ENCODE measurements at regions not wholly inside any gene's neighbourhood (a gene's known extent, or its start where the extent isn't known, plus 50 kb on each side); places are given as distances from the start of the nearest gene placed in this dataset.
A peak's percentile ranks its signal among the peaks of the same experiment; 100 is the strongest.

DNA sequence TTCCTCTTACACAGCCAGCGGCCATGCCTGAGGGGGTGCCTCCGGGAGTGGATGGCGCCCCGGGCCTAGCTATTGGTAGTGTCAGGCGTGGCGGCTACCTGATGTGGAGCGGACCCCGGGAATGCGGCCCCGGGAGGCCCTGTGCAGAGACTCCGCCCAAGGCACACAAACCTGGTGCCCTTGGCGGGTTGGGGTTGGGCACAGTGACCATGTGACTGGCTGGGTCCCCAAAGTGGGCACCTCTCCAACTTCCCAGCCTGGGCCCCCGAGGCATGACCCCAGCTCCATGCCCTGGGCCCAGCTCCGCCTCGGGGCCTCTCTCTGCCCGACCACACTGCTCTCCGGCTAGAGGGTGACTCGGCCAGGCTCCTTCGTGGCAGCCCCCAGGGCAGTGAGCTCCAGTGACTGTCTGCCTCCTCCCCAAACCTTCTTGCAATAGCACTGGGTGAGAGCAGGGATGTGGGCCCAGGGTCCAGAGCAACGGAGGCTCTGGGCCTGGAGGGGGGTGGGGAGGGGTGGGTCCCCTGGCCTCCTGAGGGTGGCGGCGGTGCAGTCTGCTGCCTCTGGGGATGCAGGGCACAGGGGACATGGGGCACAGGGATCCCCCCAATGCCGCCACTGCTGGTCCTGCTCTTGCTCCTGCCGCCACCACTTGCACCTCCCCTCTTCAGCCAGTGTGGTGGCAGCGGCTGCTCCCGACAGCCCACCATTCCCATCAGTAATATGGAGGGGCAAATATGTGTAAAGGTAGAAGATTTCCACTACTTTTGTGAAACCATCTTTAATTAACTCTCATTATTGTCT, 942.9 kb upstream of the EPHA7 start:
- no peak for FAIRE-seq

DNA sequence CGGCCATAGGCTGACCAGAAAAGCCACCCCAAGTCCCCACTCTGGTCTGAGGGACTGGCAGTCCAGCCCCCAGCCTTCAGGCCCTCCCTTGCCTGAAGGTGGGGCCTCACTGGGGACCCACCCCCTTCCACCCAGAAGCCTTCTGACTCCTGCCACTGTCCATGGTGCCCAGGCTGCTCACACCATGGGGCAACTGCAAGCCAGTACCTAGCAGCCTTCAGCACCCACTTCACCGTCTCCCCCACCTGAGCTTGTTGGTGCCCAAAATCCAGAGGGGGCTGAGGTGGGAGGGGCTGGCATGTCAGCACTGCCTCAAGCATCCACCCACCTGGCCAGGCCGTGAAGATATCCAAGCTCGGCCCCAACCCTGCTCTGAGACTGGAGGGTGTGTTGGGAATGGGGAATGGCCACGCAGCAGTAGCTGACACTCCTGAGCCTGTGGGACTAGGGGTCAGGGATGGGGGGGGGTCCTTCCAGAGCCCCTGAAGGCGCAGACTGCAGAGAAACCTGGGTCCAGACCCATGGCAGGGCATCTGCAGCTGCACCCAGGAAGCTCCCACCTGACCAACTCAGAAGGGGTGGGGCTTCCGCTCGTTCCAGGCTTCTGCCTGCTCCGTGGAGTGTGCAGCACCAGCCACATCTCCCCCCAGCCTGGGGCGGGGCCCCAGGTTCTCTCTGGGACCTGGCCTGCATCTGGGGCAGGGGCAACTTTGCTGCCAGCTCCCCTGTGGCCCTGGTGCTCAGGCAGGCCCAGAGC, 942.1 kb upstream of the EPHA7 start:
- no peak for FAIRE-seq

DNA sequence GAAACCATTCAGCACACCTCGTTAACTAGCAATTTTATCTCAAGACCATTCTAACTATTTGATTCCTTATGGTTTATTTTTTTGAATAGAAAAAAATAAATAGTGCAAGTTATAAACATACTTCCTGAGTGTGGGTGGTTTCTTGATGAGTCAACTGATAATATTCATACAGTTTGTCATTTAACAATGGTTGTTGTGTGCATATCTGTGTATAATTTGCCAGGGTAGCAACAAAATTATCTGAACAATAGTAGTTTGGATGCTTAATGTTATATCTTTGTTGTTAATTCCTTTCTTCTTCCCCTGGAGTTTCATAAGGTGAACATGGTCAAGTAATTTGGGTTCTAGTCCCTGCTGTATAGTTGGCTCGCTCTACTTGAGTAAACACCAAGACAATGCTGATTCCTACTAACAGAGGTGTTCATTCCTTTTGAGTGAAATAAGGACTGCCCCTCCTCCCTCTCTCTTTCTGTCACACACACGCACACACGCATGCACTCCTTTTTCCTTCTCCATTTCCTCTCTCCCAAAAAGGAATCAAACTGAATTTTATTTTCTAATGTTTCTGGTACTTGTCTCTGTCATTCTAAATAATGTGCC, 938.1 kb upstream of the EPHA7 start:
- FAIRE-seq, result no peak

DNA sequence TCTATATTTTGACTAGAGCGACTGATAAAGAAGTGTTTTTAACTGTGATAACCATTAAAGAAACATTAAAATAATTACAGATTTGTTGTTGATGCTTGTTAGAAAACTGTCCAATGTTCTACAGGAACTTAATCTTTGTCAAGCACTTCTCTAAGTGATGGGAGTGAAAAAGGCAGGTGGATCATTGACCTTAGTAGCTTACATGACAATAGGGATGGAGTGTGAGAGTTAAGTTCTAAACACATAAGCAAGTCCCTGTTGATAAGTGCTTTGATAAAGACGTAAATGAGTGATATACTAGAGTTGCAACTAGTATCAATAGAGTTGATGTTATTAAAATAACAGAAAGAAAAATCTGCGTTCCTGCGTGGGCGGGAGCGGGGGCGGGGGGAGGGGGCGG, 931.5 kb upstream of the EPHA7 start:
- FAIRE-seq, result no peak

DNA sequence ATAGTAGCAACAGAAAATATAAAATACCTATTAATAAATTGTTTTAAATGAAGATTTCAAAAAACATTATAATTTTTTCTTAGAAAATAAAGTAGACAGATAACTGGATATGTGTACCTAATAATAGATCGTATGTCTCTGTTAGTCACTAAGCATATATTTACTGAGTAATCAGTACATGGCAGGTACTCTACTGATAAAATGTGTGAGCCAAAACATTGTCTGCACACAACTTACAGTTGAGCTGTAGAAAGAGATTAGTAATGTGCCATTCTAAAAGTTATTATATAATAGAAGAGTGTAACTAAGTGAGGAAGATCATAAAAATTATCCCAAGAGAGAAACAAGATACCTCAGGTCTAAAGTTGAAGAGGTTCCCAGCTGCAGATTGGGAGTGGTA, 929.9 kb upstream of the EPHA7 start:
- FAIRE-seq, result peak; percentile 57

DNA sequence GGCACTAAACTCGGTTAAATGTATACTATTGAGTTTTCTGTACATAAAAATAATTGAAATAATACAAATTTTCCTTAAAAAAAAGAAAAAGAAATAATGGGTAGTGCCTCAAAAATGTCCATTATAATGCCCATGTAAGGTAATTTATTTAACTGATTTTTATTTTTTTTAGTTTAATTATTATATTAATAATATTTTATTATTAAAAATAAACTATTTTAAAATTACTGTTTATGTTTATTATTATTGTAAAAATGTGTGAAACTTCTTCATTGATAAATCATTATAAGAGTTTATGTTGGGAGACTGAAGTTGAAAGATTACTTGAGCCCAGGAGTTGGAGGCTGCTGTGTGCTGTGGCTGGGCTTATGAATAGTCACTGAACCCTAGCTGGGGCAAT, 925.5 kb upstream of the EPHA7 start:
- peak; percentile 85 for FAIRE-seq

DNA sequence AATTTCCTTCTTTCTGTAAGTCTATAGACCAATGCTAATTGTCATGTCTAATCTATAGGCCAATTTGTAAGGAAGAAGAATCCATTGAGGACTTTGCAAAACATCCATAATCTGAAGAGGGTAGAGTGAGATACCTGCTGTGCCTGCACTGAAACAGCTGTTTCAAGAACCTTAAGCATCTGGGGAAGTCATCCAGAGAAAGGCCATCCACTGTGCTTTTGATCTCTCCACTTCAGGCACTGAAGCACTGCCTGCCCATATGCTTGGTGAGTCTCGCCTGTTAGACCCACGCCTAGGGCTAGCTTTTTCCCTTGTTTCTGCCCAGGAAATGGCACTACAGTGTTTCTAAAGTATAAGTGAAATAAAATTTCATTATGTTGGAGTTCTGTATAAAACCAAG, 921.8 kb upstream of the EPHA7 start:
- FAIRE-seq, result no peak

DNA sequence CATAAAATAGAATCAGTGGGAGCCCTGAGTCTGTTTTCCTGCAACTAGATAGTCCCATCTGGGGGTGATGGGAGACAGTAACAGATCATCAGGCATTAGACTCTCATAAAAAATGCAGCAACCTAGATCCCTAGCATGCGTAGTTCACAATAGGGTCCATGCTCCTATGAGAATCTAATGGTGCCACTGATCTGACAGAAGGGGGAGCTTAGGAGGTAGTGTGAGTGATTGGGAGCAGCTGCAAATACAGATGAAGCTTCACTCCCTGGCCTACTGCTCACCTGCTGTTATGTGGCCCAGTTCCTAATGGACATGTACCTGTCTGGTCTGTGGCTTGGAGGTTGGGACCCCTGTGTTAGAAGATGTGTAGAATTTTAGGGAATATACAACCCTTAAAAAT, 904.5 kb upstream of the EPHA7 start:
- no peak for FAIRE-seq

DNA sequence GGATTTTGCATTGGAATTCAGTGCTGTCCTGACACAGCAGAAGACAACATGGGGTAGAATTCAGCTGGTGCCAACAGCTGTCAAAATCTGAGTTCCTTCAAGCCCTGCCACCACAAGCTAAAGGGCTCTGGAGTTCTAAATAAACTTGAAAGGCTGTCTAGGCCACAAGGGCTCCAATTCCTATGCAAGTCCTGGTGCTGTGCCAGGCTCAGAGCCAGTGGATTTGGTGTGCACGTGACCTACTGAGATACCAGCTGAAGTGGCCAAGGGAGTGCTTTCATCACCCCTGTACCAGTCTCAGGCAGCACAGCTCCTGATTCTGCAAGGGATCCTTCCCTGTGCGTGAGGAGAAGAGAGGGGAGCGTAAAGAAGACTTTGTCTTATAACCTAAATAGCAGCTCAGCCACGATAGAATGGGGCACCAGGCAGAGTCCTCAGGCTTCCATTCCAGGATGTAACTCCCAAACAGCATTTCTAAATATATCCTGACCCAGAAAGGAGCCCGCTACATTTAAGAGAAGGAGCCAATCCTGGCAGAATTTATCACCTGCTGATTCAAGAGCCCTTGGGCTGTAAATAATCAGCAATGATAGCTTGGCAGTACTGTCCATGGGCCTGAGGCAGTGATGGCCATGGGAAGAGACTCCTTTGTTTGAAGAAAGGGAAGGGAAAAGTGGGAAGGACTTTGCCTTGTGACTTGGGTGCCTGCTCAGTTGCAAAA, 881.2 kb upstream of the EPHA7 start:
- no peak for FAIRE-seq

DNA sequence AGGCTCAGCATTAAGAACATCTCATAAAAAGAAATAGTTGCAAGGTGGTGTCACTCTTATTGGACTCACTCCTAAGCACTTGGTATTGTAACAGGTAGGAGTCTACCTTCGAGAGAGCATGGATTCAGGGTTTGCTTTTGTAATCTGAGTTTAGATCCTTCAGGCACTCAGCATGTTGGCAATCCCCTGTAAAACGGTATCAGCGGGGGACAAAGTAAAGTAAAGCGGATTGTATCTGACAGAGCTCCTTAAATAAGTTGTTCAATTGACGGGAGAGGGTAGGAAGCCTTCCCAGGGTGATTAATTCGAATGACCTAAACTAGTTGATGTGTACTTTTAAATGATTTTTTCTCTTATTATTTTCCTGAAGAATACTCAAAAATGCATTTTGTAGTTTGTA, 869.8 kb upstream of the EPHA7 start:
- FAIRE-seq, result no peak

DNA sequence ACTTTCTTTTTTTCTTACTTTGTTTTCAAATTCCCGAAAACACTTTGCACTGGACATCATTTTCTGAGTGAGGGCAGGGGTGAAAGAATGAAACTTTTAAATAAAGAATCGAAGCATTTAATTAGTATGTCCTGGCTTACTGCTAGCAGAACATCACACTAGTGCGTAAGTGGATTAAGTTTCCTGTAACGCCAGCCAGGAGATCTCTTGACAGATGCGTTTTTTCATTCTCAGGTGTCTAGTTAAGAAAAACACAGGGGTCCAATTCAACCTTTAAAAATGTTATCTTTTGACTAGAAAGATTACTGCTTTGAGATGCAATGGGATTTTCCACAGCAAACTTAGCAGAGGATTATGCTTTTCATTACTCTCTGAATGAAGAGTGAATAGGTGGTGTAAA, 858.8 kb upstream of the EPHA7 start:
- FAIRE-seq, result no peak

DNA sequence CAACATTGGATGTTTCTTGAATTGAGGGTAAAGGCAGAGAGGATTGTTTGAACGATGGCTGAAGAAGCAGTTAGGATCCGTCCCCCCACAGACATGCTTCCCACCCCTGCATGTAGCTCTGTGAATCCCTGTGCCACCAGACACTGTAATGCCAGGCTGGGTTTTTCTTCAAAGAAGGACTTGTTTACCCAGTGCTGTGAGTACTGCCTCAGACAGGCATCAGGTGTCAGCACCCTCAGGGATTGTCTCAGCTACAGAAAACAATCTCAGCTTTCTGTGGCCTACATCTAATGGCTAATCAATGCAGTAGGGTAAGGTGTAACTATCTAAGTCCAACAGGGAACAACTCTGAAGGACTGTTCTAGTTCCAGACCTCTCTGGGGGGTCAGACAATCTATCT, 853.0 kb upstream of the EPHA7 start:
- FAIRE-seq, result no peak

DNA sequence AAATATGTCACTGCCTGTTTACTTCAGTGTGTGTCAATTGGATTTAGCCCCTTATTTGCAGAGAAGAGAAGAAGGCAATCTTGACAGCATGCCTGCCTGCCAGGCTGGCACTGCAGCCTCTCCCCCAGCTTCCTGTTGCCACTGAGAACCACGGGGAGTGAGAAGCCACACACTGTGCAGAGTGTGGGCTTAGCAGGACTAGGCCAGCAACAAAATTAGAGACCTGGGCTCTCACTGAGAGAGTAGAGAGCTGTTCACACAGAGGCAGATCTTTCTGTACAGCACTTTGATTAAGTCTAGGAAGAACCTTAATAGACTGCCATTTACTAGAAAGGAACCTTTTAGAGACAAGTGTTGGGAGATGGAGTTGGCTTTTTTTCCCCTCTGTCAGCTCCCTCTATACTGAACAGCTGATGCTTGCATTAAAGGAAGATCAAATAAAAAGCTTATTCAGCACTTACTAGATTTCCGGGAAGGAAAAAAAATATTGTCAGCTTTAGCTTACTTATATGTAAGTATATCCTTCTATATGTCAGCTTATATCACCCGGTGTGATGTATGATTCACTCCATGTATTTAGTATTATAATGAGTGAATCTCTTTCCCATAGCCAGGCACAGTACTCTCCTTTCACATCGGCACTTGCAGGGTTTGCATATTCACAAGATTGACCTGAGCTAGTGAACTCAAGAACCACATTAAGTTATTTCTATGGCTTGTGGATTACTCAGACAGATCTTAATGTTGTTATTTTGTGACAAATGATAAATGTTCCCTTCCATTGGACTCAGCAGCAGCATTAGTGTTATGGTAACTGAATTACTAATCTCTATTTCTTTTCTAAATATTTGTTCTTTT, 851.0 kb upstream of the EPHA7 start:
- no peak for FAIRE-seq

DNA sequence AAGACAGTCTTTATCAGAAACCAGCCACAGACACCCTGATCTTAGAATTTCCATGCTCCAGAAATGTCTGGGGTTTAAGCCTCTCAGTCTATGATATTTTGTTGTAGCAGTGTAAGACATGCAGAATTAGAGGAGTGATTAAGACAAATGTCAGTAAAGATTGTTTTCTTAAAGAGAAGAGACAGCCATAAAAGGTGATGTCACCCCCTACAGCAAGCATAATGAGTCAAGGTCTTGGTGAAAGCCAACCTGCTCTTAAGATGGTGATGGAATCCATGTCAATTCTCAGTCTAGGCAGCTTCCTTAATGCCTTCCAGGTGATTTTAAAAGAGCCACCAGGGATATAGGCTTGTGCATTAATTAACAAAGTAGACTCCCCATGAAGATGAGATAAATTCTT, 849.9 kb upstream of the EPHA7 start:
- FAIRE-seq, result no peak

DNA sequence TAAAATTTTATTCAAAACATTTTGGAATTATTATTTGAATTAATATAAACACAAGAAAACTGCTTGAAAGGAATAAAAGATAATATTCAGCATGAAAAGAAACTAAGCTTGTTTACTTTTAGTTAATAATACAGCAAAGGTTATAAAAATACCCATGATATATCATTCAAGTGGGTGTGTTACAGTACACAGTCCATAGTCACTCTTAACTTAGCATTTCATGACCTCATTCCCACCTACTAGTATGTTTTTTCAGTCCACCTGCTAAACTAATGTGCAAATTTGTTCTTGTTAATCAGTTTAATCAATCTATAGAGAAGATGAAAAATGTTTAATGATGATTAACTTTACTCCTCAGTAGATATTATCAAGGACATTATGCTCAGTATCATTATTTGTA, 841.4 kb upstream of the EPHA7 start:
- no peak for FAIRE-seq

DNA sequence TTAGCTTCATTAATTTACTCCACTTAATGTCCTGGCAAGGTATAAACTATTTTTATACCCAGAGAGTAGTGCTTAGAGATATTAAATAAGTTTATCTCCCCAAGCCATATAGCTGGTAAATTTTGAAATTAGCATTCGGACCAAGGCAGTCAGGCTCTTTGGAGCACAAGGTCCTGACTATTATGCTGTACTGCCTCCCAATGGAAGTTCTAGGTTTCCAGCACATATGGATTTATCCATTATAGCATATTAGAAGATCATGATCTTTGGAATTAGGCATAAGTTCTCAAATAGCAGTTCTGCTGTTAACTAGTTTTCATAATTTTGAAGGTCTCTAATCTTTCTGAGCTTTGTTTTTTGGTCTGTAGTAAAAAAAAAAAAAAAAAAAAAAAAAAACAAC, 835.3 kb upstream of the EPHA7 start:
- no peak for FAIRE-seq

DNA sequence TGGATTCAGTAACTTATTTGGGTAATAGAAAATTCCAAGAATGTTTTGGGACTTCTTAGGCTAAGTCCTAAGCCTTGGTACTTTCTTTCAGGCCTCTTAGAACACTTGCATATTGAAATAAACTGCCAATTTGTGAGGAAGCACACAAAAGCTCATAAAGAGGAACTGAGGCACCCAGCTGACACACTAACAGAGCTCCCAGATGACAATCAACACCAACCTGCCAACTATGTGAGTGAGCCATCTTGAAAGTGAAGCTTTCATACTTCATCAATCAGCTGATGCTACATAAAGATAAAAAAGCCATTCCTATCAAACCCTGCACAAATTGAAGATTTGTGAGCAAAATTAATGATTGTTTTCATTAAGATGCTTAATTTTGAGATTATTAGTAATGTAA, 832.5 kb upstream of the EPHA7 start:
- FAIRE-seq, result no peak

DNA sequence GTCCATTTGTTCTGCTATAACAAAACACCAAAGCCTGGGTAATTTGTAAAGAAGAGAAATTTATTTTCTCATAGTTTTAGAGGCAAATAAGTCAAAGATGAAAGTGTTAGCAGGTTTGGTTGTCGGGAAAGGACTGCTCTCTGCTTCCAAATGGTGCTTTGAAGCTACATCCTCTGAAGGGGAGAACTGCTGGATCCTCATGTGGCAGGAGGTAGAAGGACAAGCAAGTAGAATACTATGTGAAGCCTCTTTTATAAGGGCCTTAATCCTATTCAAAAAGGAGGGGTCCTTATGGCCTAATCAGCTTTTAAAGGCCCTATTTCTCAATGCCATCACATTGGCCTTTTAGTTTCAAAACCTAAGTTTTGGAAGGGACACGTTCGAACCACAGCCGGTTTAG, 826.0 kb upstream of the EPHA7 start:
- FAIRE-seq, result no peak

DNA sequence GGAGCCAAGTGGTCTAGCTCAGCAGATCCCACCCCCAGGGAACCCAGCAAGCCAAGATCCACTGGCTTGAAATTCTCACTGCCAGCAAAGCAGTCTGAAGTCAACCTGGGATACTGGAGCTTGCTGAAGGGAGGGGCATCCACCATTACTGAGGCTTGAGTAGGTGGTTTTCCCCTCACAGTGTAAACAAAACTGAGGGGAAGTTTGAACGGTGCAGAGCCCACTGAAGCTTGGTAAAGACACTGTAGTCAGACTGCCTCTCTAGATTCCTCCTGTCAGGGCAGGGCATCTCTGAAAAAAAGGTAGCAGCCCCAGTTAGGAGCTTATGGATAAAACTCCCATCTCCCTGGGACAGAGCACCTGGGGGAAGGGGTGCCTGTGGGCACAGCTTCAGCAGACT, 819.5 kb upstream of the EPHA7 start:
- FAIRE-seq, result no peak

DNA sequence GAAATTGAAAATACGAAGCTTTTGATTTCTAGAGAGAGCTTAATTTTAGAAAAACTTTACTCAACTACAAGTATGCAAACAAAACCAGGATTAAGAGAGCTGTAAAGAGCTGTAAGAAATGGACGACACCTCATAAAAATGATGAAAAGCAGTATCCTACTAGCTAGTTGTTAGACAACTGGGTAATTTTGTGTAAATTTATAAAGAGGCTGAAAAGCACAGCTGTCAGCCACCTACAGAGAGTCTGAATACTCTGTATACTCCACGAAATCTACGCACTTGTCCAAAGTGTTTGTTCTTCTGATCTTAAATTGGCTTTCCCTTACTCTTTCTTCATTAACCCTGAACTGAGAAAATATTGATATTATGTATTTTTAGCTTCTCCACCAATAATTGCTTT, 808.4 kb upstream of the EPHA7 start:
- FAIRE-seq, result no peak

DNA sequence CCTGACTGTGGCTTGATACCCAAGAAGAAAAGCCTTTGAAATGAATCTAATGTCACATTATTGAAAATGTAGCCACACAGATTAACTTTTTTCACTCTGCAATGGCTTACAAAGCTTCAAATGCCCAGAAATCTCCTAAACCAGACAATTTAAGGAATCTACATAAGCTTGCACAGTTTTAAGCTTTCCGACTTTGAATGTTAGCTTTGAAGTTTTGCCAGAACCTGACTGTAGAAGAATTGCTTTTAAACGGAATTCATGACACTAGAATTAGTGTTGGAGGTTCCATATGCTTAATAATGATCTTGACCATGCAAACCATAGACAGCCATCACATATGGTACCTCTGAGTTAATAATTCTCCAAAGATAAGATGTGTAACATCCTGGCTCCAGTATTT, 798.5 kb upstream of the EPHA7 start:
- no peak for FAIRE-seq

DNA sequence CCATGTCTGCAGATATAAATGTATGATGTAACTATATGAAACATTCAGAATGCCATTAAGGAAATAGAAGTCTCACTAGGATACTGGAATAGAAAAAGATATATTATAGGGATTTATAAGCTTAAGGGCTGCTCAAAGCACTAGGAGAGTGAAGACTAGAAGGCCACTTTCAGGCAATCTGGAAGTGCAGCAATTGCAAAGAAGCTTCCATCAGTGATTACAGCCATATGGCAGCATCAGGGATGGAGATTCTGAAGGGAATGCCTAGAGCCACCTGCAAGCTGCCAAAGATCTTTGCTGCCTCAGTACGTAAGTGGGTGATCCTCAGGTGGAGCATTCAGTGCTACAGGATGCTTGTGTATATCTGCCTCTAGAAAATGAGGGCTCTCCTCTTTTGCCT, 796.2 kb upstream of the EPHA7 start:
- no peak for FAIRE-seq

DNA sequence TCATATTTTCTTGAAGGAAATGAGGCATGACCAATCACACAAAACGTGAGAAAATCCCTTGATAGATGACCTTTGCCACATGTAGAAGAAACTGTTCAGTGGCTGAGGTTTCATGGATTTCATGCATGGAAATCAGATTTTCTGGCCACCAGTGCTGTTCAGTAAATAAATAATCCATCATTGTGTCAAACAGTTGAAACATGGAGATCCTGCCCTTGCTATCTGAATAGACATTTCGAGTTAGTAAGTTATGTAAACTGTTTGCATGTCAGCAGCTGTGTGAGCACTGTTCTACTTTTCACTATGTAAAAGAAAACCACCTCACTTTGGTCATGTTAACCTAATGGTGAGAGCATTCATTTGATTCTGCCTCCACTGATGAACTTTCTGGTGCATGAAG, 793.9 kb upstream of the EPHA7 start:
- no peak for FAIRE-seq
